Right atrium auricular region (tissue), 2 donors: ENCODE measurements at regions not wholly inside any gene's neighbourhood (a gene's known extent, or its start where the extent isn't known, plus 50 kb on each side); places are given as distances from the start of the nearest gene placed in this dataset.

Experiments used
- DNase-seq: peaks from one replicate; pipeline ENCODE4 v3.0.0-alpha.2; 2019; ENCODE audit warnings: low spot score
- H3K27ac ChIP-seq, 2 donors: fragments of 200-600 bp; sonication (generic); 1 replicate in 1 of 2; 2 replicates in 1 of 2; pipeline ENCODE4 v1.5.1; 2016 to 2019
- H3K27me3 ChIP-seq, 2 donors: fragments of 200-600 bp; sonication (generic); one replicate each; pipeline versions ENCODE4 v1.5.1 to v1.6.0; 2017 to 2019
- H3K36me3 ChIP-seq: fragments of 200-600 bp; sonication (generic); one replicate; pipeline ENCODE4 v1.5.1; 2016
- H3K4me1 ChIP-seq, 2 donors: fragments of 200-600 bp; sonication (generic); one replicate each; pipeline versions ENCODE4 v1.5.1 to v1.6.0; 2017 to 2019
- H3K4me3 ChIP-seq, 2 donors: fragments of 200-600 bp; sonication (generic); 1 replicate in 1 of 2; 2 replicates in 1 of 2; pipeline ENCODE4 v1.5.1; 2017 to 2019; ENCODE audit warnings: mild to moderate bottlenecking in 1 of 2, moderate library complexity in 1 of 2
- H3K9me3 ChIP-seq, 2 donors: fragments of 200-600 bp; sonication (generic); one replicate each; pipeline ENCODE4 v1.5.1; 2019
- TF ChIP-seq, protein P1 (sequence below), 2 donors: fragments of 200-600 bp; sonication (generic); IDR thresholded peaks; one replicate each; pipeline ENCODE4 v1.5.1; 2019; ENCODE audit warnings: antibody characterized with exemption in 2 of 2

DNA sequence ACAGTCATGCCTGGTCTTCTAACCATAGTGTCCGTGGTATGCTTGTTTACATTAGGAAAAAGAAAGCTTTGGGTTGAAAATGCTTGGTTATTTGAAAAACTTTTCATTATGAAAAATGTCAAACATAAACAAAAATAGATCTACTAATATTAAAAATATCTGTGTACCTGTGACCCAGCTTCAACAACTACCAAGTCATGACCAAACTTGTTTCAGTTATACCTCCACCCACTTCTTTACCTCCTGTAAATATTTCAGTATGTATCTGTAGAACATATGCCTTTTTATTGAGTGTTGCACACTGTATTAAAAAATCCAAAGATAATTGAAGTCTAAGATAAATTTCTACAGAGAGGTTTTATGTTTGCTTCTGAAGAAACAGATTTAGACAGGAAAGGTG lies 153.7 kb upstream of the GYPA start:
- H3K27ac ChIP-seq, result no peak overlapping the region
- TF ChIP-seq, protein P1, sequence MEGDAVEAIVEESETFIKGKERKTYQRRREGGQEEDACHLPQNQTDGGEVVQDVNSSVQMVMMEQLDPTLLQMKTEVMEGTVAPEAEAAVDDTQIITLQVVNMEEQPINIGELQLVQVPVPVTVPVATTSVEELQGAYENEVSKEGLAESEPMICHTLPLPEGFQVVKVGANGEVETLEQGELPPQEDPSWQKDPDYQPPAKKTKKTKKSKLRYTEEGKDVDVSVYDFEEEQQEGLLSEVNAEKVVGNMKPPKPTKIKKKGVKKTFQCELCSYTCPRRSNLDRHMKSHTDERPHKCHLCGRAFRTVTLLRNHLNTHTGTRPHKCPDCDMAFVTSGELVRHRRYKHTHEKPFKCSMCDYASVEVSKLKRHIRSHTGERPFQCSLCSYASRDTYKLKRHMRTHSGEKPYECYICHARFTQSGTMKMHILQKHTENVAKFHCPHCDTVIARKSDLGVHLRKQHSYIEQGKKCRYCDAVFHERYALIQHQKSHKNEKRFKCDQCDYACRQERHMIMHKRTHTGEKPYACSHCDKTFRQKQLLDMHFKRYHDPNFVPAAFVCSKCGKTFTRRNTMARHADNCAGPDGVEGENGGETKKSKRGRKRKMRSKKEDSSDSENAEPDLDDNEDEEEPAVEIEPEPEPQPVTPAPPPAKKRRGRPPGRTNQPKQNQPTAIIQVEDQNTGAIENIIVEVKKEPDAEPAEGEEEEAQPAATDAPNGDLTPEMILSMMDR (IDR thresholded peaks at IDR 0.05), result no peak
- no peaks in the 10 kb centered on the region for H3K9me3 ChIP-seq
- no peaks in the 10 kb centered on the region for H3K27me3 ChIP-seq
- DNase-seq, result no peak
- H3K36me3 ChIP-seq, result no peaks in the 10 kb centered on the region
- H3K4me1 ChIP-seq, result no peaks in the 10 kb centered on the region
- H3K4me3 ChIP-seq, result no peak overlapping the region

GRCh38 chr4:144295286-144295995 lies 154.9 kb upstream of the GYPA start:
- H3K4me1 ChIP-seq, result no peaks in the 10 kb centered on the region
- no peak overlapping the region for H3K27ac ChIP-seq
- H3K27me3 ChIP-seq, result no peaks in the 10 kb centered on the region
- no peak overlapping the region for H3K4me3 ChIP-seq
- TF ChIP-seq, protein P1 (IDR thresholded peaks at IDR 0.05), result no peak
- H3K36me3 ChIP-seq, result no peaks in the 10 kb centered on the region
- H3K9me3 ChIP-seq, result no peaks in the 10 kb centered on the region
- DNase-seq, result no peak

- no peaks in the 10 kb centered on the region for H3K27me3 ChIP-seq
- TF ChIP-seq, protein P1 (IDR thresholded peaks at IDR 0.05), result no peak
- no peak overlapping the region for H3K27ac ChIP-seq
- DNase-seq, result no peak
- H3K9me3 ChIP-seq, result no peaks in the 10 kb centered on the region
- H3K36me3 ChIP-seq, result no peaks in the 10 kb centered on the region
- no peaks in the 10 kb centered on the region for H3K4me1 ChIP-seq
- no peak overlapping the region for H3K4me3 ChIP-seq
Measured at GRCh38 chr4:144296941-144297340, 156.4 kb upstream of the GYPA start.

GRCh38 chr4:144298519-144298918 lies 158.0 kb upstream of the GYPA start:
- Histone ChIP-seq H3K9me3 (no peaks in the 10 kb centered on the region), H3K4me1 (no peaks in the 10 kb centered on the region), H3K27me3 (no peaks in the 10 kb centered on the region), H3K36me3 (no peaks in the 10 kb centered on the region), H3K27ac (no peak overlapping the region), H3K4me3 (no peak overlapping the region)
- TF ChIP-seq, protein P1 (IDR thresholded peaks at IDR 0.05), result no peak
- no peak for DNase-seq

DNA sequence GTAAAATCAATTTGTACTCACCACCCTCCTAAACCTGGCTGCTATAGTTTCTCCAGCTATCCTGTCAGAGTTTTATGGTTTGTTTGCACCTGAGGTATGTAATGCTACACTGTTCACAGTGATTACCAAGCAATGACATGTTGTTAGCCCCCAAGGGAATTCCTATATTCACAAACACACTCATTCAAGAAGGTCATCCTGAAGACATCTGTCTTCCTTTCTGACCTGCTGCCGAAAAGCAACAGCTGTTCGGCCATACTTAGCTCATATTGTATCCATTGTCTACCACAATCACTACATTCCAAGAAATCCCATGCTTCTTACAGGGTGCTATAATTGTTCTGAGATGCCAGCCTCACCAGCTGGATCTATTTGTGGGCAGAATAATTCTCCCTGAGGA lies 160.1 kb upstream of the GYPA start:
- no peaks in the 10 kb centered on the region for H3K9me3 ChIP-seq
- H3K36me3 ChIP-seq, result no peaks in the 10 kb centered on the region
- no peaks in the 10 kb centered on the region for H3K4me1 ChIP-seq
- DNase-seq, result no peak
- TF ChIP-seq, protein P1 (IDR thresholded peaks at IDR 0.05), result no peak
- H3K27me3 ChIP-seq, result no peaks in the 10 kb centered on the region
- H3K27ac ChIP-seq, result no peak overlapping the region
- no peak overlapping the region for H3K4me3 ChIP-seq
